ENCODE measurements at regions not wholly inside any gene's neighbourhood (a gene's known extent, or its start where the extent isn't known, plus 50 kb on each side); places are given as distances from the start of the nearest gene placed in this dataset.
"Not testable (repeated sequence)": the region's sequence is repeated elsewhere in the genome, so short reads cannot be mapped to it uniquely, and the experiment has no call there.

- intact Hi-C loops (cut with micrococcal nuclease), result no loop called here
- DNase-seq, result no peak
- ATAC-seq, result no peak
Measured at GRCh38 chr14:28300356-28300755, 466.2 kb upstream of the FOXG1 start.

DNA sequence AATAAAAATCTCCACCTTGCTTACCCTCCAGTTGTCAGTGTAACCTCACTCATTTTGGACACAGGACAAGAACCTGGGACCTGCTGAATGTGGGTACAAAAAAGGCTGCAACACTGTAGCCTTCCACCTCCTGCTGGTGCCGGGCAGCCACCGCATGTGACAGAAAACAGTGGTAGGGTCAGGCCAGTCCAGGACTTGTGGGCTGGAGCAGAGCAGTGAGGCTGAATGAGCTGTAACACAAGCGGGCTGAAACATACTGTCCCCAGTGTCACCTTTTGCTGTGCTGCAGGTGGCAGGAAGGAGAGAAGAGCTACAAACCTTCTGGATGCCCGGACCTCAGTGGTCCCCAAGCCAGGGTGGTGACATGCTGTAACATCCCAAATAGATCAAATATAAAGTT lies 465.4 kb upstream of the FOXG1 start:
- DNase-seq (no peak), ATAC-seq (no peak)
- intact Hi-C loops (cut with micrococcal nuclease), result no loop called here

DNA sequence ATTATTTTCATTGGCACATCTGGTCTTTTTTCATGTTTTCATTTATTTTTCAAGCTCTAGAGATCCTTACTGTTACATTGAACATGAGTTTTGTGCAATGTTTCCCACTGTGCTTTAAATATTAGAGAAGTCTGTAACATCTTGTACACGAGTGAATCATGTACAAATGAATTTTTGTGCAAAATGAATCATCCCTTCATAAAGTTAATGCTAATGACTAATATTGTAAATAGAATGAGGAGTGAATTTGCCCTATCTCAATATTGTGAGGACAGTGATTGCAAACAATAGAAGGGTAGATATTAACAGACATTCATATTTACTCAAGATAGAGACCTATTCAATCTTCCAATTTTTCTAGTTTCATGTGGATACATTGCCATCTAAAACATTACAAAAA lies 463.3 kb upstream of the FOXG1 start:
- no peak for ATAC-seq
- DNase-seq, result no peak
- intact Hi-C loops (cut with micrococcal nuclease), result no loop called here

- DNase-seq (no peak), ATAC-seq (no peak)
- intact Hi-C loops (cut with micrococcal nuclease), result no loop called here
Measured at GRCh38 chr14:28305938-28306337, 460.6 kb upstream of the FOXG1 start.

GRCh38 chr14:28307506-28307905 lies 459.1 kb upstream of the FOXG1 start:
- intact Hi-C loops (cut with micrococcal nuclease), result no loop called here
- ATAC-seq, result no peak
- no peak for DNase-seq

GRCh38 chr14:28308734-28309133 lies 457.9 kb upstream of the FOXG1 start:
- DNase-seq (no peak), ATAC-seq (no peak)
- intact Hi-C loops (cut with micrococcal nuclease), result no loop called here

- ATAC-seq; DNase-seq; intact Hi-C loops (cut with micrococcal nuclease): not testable (repeated sequence)
Measured at GRCh38 chr14:28317890-28318675, 448.5 kb upstream of the FOXG1 start.

DNA sequence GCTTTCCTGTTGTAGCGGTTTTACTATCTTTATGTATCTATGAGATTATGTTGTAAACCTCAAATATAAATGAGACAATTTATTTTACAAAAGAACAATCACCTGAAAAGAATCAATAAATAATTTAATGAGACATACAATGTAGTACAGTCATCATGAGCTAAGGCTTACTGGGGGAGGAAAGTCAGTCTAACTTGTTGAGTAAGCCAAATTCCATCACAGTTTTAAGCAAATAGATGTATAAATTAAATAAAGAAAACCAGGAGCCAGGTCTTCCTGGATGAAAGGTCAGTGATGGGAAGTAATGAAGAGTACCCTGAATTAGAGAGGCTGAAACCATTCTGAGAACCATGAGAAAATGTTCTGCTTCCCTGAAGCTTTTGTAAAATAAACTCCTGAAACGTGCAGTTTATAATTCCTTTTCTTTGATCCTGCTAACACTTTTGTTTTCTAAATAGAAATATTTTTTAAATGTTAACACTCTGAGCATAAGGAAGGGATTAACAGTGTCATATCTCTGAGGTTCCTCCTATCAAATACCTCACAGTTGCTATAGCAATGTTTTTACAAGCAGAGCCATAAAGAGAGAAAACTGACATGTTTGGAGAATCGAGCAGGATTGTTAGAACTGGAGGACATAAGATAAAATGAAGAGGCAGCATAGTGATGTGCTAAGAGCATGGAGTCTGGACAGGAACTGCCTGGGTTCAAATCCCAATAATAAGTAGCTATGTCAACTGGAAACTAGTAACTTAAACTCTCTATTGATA lies 444.9 kb upstream of the FOXG1 start:
- DNase-seq (no peak), ATAC-seq (no peak)
- intact Hi-C loops (cut with micrococcal nuclease), result no loop called here

GRCh38 chr14:28323366-28323765 lies 443.2 kb upstream of the FOXG1 start:
- intact Hi-C loops (cut with micrococcal nuclease), result no loop called here

GRCh38 chr14:28323951-28324741 lies 442.4 kb upstream of the FOXG1 start:
- no peak for ATAC-seq
- intact Hi-C loops (cut with micrococcal nuclease), result no loop called here

More at GRCh38 chr14:28323366-28323765, 443.2 kb upstream of the FOXG1 start:
- no peak for ATAC-seq
- DNase-seq, result no peak

DNA sequence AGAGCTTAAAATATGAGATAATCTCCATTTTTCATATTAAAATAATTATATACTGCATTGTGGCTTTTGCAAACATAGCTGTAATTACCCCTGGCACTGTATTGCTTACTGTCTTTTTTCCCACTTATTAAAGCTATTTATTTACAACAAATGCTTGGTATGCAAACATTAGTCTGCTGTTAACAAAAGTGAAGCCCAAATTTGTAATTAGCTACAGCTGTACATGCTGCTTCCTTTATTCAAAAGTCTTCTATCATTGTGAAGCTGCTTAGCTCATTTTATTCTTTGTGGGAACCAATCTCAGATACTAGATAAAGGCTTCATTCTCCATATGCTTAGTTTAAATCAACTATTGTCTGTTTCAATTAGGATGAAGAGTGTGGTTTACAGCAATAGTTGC lies 425.8 kb upstream of the FOXG1 start:
- intact Hi-C loops (cut with micrococcal nuclease), result no loop called here
- DNase-seq (no peak), ATAC-seq (no peak)

More at GRCh38 chr14:28323951-28324741, 442.4 kb upstream of the FOXG1 start:
- no peak for DNase-seq

DNA sequence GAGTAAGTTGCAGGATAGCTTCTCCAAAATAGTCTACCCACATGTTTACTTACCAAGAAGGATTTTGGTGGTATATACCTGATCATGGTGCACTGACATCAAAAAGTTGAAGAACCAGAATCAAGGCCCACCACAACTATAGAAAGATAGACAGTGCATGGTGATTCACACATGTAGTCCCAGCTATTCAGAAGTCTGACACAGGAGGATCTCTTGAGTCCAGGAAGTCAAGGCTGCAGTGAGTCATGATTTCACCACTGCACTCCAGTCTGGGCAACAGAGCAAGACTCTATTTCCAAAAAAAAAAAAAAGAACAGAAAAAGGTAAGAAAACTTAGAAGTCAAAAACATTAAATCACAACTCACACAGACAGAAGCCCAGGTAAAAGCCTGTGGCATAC lies 422.2 kb upstream of the FOXG1 start:
- ATAC-seq (no peak), DNase-seq (no peak)
- intact Hi-C loops (cut with micrococcal nuclease), result no loop called here

GRCh38 chr14:28348797-28349196 lies 417.8 kb upstream of the FOXG1 start:
- DNase-seq (no peak), ATAC-seq (no peak)
- intact Hi-C loops (cut with micrococcal nuclease), result no loop called here

DNA sequence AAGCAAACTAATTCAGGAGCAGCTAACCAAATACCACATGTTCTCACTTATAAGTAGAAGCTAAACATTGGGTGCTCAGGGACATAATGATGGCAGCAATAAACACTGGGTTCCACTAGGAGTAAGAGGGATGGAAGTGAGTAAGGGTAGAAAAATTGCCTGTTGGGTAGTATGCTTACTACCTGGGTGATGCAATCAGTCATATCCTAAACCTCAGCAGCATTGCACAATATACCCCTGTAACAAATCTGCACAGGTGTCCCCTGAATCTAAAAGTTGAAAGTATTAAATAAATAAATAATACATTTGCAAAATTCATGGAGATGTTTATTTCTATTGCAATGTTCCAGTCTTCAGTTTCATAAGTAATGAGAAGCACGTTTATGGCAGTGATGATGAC lies 409.8 kb upstream of the FOXG1 start:
- intact Hi-C loops (cut with micrococcal nuclease), result no loop called here
- DNase-seq (no peak), ATAC-seq (no peak)

- DNase-seq (no peak), ATAC-seq (no peak)
- intact Hi-C loops (cut with micrococcal nuclease), result no loop called here
Measured at GRCh38 chr14:28361486-28361885, 405.1 kb upstream of the FOXG1 start.

DNA sequence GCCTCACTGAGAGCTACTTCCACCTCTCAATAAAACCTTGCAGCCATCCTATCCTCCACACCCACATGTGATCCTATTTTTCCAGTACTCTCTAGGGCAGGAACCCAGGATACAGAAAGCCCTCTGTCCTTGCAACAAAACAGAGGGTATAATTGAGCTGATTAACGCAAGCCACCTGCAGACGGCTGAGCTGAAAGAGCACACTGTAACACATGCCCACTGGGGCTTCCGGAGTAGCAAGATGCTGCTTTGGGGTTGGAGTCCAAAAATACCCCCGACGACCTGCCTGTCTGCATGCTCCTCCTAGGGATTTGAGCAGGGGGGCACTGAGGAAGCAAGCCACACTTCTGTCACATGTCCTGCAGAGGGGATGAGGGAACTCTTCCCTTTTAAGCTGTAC lies 401.1 kb upstream of the FOXG1 start:
- ATAC-seq, result no peak
- no peak for DNase-seq
- intact Hi-C loops (cut with micrococcal nuclease), result no loop called here

DNA sequence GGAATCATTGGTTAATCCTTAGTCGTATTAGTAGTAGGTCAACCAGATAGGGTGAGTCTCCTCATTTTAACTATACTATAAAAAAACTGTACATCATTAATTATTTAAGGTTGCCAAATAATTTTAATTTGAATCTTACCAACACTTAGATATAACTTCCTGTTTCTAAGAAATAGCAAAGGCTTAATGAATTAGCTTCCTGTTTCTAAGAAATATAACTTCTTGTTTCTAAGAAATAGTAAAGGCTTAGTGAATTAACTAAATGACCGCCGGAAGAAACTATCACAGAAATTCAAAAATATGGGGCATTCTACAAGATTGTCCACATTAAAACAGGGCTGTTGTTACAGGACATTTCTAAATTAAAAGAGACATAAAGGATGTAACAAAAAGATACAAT lies 392.9 kb upstream of the FOXG1 start:
- intact Hi-C loops (cut with micrococcal nuclease), result no loop called here
- ATAC-seq, result no peak
- no peak for DNase-seq

DNA sequence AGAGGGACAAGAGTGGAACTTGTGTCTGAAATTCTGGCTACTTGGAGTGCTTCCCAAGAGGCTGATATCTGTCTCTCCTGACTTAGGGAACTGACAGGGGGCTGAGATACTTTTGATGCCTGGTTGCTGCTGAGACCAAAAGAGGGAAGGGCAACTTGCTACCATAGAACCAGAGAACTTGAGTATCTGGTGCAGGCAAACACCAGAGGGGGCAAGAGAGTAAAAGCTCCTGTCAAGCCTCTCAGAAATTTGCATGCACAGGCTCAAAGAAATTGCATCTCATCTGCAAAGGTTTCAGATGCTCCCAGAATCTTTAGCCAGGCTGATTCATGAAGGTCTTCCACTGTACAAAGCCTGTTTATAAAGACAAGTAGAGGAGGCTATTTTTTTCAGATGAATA lies 391.3 kb upstream of the FOXG1 start:
- DNase-seq, result no peak
- ATAC-seq, result no peak
- intact Hi-C loops (cut with micrococcal nuclease), result no loop called here

DNA sequence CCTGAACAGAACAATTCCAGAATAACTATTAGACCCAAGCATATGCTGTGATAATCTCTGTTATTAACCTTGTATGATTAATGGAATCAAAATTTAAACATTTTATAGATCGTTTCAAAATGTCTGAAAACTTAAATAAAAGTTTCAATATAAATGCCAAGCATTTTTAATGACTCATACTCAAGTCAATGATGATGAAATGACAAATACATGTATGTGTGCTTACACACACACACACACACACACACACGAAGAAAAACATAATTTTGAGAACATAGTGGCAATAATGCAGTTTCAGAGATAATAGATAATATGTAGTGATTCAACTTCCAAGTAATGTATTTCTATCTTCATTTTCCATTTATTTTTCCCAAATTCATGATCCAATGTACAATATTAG lies 384.9 kb upstream of the FOXG1 start:
- ATAC-seq, result no peak
- intact Hi-C loops (cut with micrococcal nuclease), result no loop called here
- no peak for DNase-seq
